C4-2B (cell line): ENCODE measurements at regions not wholly inside any gene's neighbourhood (a gene's known extent, or its start where the extent isn't known, plus 50 kb on each side); places are given as distances from the start of the nearest gene placed in this dataset.

Experiments used
- ZFX ChIP-seq: fragments of 450-650 bp; IDR thresholded peaks from 2 replicates; pipeline ENCODE4 v1.6.1; 2017
- TF ChIP-seq, protein P1 (sequence below): fragments of 450-650 bp; conservative IDR thresholded peaks from 2 replicates; pipeline ENCODE4 v1.5.1; 2017; ENCODE audit warnings: mild to moderate bottlenecking

DNA sequence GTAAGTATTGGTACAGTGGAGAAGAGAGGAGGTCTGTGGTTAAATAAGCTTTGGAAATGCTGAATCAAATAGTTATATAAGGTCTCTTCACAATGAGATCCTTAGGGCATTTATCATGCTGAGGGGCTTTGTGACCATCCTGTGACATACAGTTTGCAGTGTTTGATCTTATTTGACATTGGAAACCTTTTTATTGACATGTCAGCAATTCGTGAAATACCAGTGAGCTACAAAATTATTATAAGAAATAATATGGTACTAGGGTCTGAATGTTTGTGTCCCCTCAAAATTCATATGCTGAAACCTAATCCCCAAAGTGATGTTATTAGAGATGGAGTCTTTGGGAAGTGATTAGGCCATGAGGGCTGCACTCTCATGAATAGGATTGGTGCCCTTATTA, 98.4 kb downstream of the MID1IP1 start:
- TF ChIP-seq, protein P1, sequence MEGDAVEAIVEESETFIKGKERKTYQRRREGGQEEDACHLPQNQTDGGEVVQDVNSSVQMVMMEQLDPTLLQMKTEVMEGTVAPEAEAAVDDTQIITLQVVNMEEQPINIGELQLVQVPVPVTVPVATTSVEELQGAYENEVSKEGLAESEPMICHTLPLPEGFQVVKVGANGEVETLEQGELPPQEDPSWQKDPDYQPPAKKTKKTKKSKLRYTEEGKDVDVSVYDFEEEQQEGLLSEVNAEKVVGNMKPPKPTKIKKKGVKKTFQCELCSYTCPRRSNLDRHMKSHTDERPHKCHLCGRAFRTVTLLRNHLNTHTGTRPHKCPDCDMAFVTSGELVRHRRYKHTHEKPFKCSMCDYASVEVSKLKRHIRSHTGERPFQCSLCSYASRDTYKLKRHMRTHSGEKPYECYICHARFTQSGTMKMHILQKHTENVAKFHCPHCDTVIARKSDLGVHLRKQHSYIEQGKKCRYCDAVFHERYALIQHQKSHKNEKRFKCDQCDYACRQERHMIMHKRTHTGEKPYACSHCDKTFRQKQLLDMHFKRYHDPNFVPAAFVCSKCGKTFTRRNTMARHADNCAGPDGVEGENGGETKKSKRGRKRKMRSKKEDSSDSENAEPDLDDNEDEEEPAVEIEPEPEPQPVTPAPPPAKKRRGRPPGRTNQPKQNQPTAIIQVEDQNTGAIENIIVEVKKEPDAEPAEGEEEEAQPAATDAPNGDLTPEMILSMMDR: no peak
- TF ChIP-seq ZFX: no peak
